Vagina (tissue), 2 donors: ENCODE measurements at regions not wholly inside any gene's neighbourhood (a gene's known extent, or its start where the extent isn't known, plus 50 kb on each side); places are given as distances from the start of the nearest gene placed in this dataset.

Source experiments
- DNase-seq, 2 donors: peaks; one replicate each; pipeline ENCODE4 v3.0.0-alpha.2; 2017; ENCODE audit errors: extremely low spot score in 2 of 2
- H3K27ac ChIP-seq: fragments of 200-600 bp; sonication (generic); one replicate; pipeline ENCODE4 v1.5.1; 2019
- H3K27me3 ChIP-seq: fragments of 200-600 bp; sonication (generic); one replicate; pipeline ENCODE4 v1.5.1; 2019
- H3K36me3 ChIP-seq, 2 donors: fragments of 200-600 bp; sonication (generic); one replicate each; pipeline ENCODE4 v1.5.1; 2017 to 2019
- H3K4me1 ChIP-seq: fragments of 200-600 bp; sonication (generic); one replicate; pipeline ENCODE4 v1.5.1; 2019
- H3K4me3 ChIP-seq, 2 donors: fragments of 200-600 bp; sonication (generic); 1 replicate in 1 of 2; 2 replicates in 1 of 2; pipeline ENCODE4 v1.5.1; 2016 to 2019
- H3K9me3 ChIP-seq: fragments of 200-600 bp; sonication (generic); one replicate; pipeline ENCODE4 v1.5.1; 2019
- POLR2A ChIP-seq, 2 donors: fragments of 450-650 bp; IDR thresholded peaks; one replicate each; pipeline ENCODE4 v1.6.1; 2017; ENCODE audit warnings: antibody characterized with exemption in 2 of 2, mild to moderate bottlenecking in 2 of 2, moderate library complexity in 2 of 2
- POLR2AphosphoS5 ChIP-seq, 2 donors: sonication (generic); formaldehyde crosslinking; IDR thresholded peaks; one replicate each; pipeline ENCODE4 v1.9.0; 2017; ENCODE audit warnings: antibody characterized with exemption in 2 of 2, mild to moderate bottlenecking in 2 of 2, low read depth in 1 of 2; ENCODE audit not compliant: insufficient read depth in 1 of 2
- intact Hi-C: fragments of 100-400 bp; cut with DNase I; formaldehyde crosslinking; loops from one replicate; pipeline ENCODE4 v1.15.1; 2023
- TF ChIP-seq, protein P1 (sequence below), 3 experiments: fragments of 450-650 bp in 2 of 3; fragments of 200-600 bp in 1 of 3; sonication (generic) in 1 of 3; IDR thresholded peaks; one replicate each; pipeline ENCODE4 v1.5.1; 2017 to 2019; ENCODE audit warnings: antibody characterized with exemption in 3 of 3, mild to moderate bottlenecking in 2 of 3, moderate library complexity in 2 of 3

- Histone ChIP-seq H3K27me3 (no peaks in the 10 kb centered on the region), H3K9me3 (no peaks in the 10 kb centered on the region), H3K4me1 (no peaks in the 10 kb centered on the region), H3K36me3 (no peaks in the 10 kb centered on the region), H3K4me3 (no peak overlapping the region), H3K27ac (no peak overlapping the region)
- intact Hi-C loops: no loop called here
- TF ChIP-seq POLR2AphosphoS5 (IDR thresholded peaks at IDR 0.05; ENCODE audit: insufficient read depth in 1 of 2, low read depth in 1 of 2) (no peak), POLR2A (IDR thresholded peaks at IDR 0.05) (no peak)
- TF ChIP-seq, protein P1, sequence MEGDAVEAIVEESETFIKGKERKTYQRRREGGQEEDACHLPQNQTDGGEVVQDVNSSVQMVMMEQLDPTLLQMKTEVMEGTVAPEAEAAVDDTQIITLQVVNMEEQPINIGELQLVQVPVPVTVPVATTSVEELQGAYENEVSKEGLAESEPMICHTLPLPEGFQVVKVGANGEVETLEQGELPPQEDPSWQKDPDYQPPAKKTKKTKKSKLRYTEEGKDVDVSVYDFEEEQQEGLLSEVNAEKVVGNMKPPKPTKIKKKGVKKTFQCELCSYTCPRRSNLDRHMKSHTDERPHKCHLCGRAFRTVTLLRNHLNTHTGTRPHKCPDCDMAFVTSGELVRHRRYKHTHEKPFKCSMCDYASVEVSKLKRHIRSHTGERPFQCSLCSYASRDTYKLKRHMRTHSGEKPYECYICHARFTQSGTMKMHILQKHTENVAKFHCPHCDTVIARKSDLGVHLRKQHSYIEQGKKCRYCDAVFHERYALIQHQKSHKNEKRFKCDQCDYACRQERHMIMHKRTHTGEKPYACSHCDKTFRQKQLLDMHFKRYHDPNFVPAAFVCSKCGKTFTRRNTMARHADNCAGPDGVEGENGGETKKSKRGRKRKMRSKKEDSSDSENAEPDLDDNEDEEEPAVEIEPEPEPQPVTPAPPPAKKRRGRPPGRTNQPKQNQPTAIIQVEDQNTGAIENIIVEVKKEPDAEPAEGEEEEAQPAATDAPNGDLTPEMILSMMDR (IDR thresholded peaks at IDR 0.05): no peak
- no peak for DNase-seq
Observed at GRCh38 chr11:91972665-91973266, 251.9 kb upstream of the FAT3 start.

DNA sequence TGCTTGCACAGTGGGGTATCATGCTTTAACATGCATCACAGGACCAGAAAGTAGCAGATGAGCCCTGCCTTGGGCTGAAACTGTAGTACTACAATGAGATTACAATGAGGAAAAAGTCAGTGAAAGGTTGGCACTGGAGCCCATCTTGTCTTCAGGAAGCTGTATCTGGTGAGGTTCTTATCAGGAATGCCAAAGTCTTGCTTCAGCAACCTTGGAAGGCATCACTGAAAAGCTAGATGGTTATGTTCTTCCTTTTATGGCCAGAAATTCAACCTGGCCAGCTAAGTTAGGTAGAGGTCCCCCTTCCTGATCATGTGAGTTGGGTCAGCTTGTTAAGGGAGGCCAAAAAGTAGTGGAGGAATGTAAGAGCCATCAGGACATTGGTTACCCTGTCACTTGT lies 254.0 kb upstream of the FAT3 start:
- H3K27ac ChIP-seq: no peak overlapping the region
- intact Hi-C loops: no loop called here

GRCh38 chr11:91969486-91969885 lies 255.1 kb upstream of the FAT3 start:
- no peaks in the 10 kb centered on the region for H3K9me3 ChIP-seq
- TF ChIP-seq, protein P1 (IDR thresholded peaks at IDR 0.05): no peak
- TF ChIP-seq POLR2A (IDR thresholded peaks at IDR 0.05) (no peak), POLR2AphosphoS5 (IDR thresholded peaks at IDR 0.05; ENCODE audit: insufficient read depth in 1 of 2, low read depth in 1 of 2) (no peak)
- no peaks in the 10 kb centered on the region for H3K36me3 ChIP-seq
- H3K27me3 ChIP-seq: no peaks in the 10 kb centered on the region
- H3K4me3 ChIP-seq: no peak overlapping the region
- H3K27ac ChIP-seq: no peak overlapping the region
- intact Hi-C loops: loop anchor here (5.0 kb wide), 1 partner anchor 1782 kb away; no protein-coding TSS in a partner anchor
- H3K4me1 ChIP-seq: no peaks in the 10 kb centered on the region
- DNase-seq: no peak

More for the DNA sequence above, 254.0 kb upstream of the FAT3 start:
- Histone ChIP-seq H3K4me1 (no peaks in the 10 kb centered on the region), H3K27me3 (no peaks in the 10 kb centered on the region), H3K9me3 (no peaks in the 10 kb centered on the region), H3K36me3 (no peaks in the 10 kb centered on the region), H3K4me3 (no peak overlapping the region)
- no peak for DNase-seq
- TF ChIP-seq, protein P1 (IDR thresholded peaks at IDR 0.05): no peak
- TF ChIP-seq POLR2AphosphoS5 (IDR thresholded peaks at IDR 0.05; ENCODE audit: insufficient read depth in 1 of 2, low read depth in 1 of 2) (no peak), POLR2A (IDR thresholded peaks at IDR 0.05) (no peak)

DNA sequence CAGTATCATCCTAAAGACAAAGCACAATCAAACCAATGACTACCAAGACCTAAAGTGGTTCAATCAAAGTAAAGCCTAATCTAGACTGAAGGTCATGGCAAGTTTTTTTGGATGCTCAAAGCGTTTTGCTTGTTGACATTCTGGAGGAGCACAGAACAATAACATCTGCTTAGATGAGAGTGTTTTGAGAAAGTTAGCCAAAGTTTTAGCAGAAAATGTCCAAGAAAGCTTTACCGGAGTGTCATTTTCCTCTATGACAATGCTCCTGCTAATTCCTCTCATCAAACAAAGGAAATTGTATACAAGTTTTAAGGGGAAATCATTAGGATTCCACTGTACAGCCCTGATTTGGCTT lies 256.9 kb upstream of the FAT3 start:
- H3K4me1 ChIP-seq: no peaks in the 10 kb centered on the region
- no peaks in the 10 kb centered on the region for H3K27me3 ChIP-seq
- no peak for DNase-seq
- H3K36me3 ChIP-seq: no peaks in the 10 kb centered on the region
- H3K9me3 ChIP-seq: no peaks in the 10 kb centered on the region
- intact Hi-C loops: loop anchor here (5.0 kb wide), 1 partner anchor 1780 kb away; no protein-coding TSS in a partner anchor
- H3K4me3 ChIP-seq: no peak overlapping the region
- no peak overlapping the region for H3K27ac ChIP-seq
- no peak for TF ChIP-seq POLR2AphosphoS5 (IDR thresholded peaks at IDR 0.05; ENCODE audit: insufficient read depth in 1 of 2, low read depth in 1 of 2)
- no peak for TF ChIP-seq POLR2A (IDR thresholded peaks at IDR 0.05)
- TF ChIP-seq, protein P1 (IDR thresholded peaks at IDR 0.05): no peak

DNA sequence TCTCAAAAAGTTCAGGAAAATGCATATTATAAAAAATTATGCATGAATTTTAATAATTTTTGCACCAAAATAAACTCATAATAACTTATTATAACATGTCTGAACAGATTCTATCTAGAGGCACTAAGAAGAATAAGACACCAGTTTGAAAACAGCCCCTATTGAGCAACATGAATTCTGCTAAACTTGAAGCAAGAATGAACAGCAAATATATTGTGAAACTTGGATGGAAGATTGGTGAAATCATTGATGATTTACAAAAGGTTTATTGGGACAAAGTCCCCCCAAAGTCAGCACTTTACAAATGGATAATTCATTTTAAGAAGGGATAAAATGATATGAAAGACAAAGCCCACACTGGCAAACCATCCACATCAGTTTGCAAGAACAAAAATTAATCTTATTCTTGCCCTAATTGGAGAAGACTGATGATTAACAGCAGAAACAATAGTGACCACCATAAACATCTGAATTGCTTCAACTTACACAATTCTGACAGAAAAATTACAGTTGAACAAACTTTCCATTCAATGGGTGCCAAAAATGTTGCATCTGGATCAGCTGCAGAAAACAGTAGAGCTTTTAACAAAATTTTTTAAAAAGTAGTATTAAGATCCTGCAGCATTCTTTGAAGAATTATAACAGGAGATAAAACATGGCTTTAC lies 257.5 kb upstream of the FAT3 start:
- TF ChIP-seq, protein P1 (IDR thresholded peaks at IDR 0.05): no peak
- TF ChIP-seq POLR2A (IDR thresholded peaks at IDR 0.05) (no peak), POLR2AphosphoS5 (IDR thresholded peaks at IDR 0.05; ENCODE audit: insufficient read depth in 1 of 2, low read depth in 1 of 2) (no peak)
- H3K27me3 ChIP-seq: no peaks in the 10 kb centered on the region
- no peak overlapping the region for H3K4me3 ChIP-seq
- no peaks in the 10 kb centered on the region for H3K9me3 ChIP-seq
- no peak for DNase-seq
- intact Hi-C loops: loop anchor here (5.0 kb wide), 1 partner anchor 1780 kb away; no protein-coding TSS in a partner anchor
- no peaks in the 10 kb centered on the region for H3K36me3 ChIP-seq
- no peaks in the 10 kb centered on the region for H3K4me1 ChIP-seq
- H3K27ac ChIP-seq: no peak overlapping the region
